Adrenal gland (tissue), 5 donors: ENCODE measurements at regions not wholly inside any gene's neighbourhood (a gene's known extent, or its start where the extent isn't known, plus 50 kb on each side); places are given as distances from the start of the nearest gene placed in this dataset.

Experiments
- CTCF ChIP-seq, 6 experiments: fragments of 450-650 bp in 4 of 6; fragments of 200-600 bp in 2 of 6; sonication (generic) in 1 of 6; IDR thresholded peaks; 1 replicate in 5 of 6; 2 replicates in 1 of 6; pipeline versions ENCODE4 v1.5.1 to v1.8.0; 2016 to 2021; ENCODE audit warnings: antibody characterized with exemption in 6 of 6, mild to moderate bottlenecking in 2 of 6, moderate library complexity in 1 of 6
- POLR2A ChIP-seq, 2 donors: fragments of 450-650 bp; IDR thresholded peaks; one replicate each; pipeline ENCODE4 v1.6.1; 2017; ENCODE audit warnings: antibody characterized with exemption in 2 of 2, mild to moderate bottlenecking in 2 of 2, moderate library complexity in 1 of 2
- donor health status: DM: no; HTN: no; CAD: no.

DNA sequence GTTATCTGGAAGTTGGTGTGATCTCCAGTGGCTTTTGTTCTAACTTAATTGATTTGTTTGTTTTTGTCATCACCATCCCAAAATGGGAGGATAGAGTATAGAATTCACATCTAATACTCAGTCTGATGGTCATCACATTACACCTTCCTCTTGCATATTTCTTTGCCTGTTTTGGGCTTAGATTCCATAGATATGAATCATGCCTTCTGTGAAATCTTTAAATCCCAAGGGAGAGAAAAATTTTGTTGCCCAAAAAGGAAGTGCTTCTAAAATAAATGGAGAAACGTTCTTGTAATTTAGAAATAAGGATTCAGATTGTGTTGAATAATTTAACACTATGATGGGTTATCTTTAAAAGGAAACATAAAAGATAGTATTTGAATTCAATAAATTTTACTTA lies 446.0 kb upstream of the LRRC7 start:
- no peak for TF ChIP-seq POLR2A (IDR thresholded peaks at IDR 0.05)
- TF ChIP-seq CTCF (IDR thresholded peaks at IDR 0.05), result no peak
